PC-9 (cell line): ENCODE measurements at regions not wholly inside any gene's neighbourhood (a gene's known extent, or its start where the extent isn't known, plus 50 kb on each side); places are given as distances from the start of the nearest gene placed in this dataset.

Experiments used
- BruUV-seq: library from RNA; stranded (reverse); fragments of 400-500 nt; replicated peaks from 2 replicates; lab custom pipeline; 2021; lab: Mats Ljungman, UMichigan
- CTCF ChIA-PET: fragments of 300-600 bp; sonication (Branson Sonifier 250); formaldehyde crosslinking; loops from one replicate; lab custom pipeline; 2022; ENCODE audit warnings: antibody characterized with exemption; lab: Charles Lee
- POLR2A ChIA-PET: fragments of 300-600 bp; sonication (Branson Sonifier 250); formaldehyde crosslinking; loops from one replicate; lab custom pipeline; 2022; ENCODE audit warnings: antibody characterized with exemption; ENCODE audit not compliant: unreplicated experiment; lab: Charles Lee
- DNase-seq, 2 experiments: peaks; one replicate each; pipeline versions ENCODE4 v3.0.0 to v3.0.0-alpha.2; 2015 to 2022; ENCODE audit warnings: mixed read lengths in 1 of 2
- H2AFZ ChIP-seq: fragments of 200-600 bp; sonication (generic); 2 replicates; pipeline ENCODE4 v1.8.1; 2017; ENCODE audit warnings: antibody characterized with exemption
- H3F3A ChIP-seq: fragments of 200-600 bp; sonication (generic); 2 replicates; pipeline ENCODE4 v1.8.1; 2017; ENCODE audit warnings: antibody characterized with exemption, mild to moderate bottlenecking, low read depth; ENCODE audit not compliant: insufficient read depth
- H3K27ac ChIP-seq: fragments of 200-600 bp; sonication (generic); 2 replicates; pipeline ENCODE4 v1.6.1; 2016; ENCODE audit warnings: mixed run types
- H3K27me3 ChIP-seq: fragments of 200-600 bp; sonication (generic); 2 replicates; pipeline ENCODE4 v1.6.1; 2016; ENCODE audit warnings: low read depth, mixed run types; ENCODE audit not compliant: insufficient read depth
- H3K36me3 ChIP-seq: fragments of 200-600 bp; sonication (generic); 2 replicates; pipeline ENCODE4 v1.6.1; 2016; ENCODE audit warnings: low read depth, mixed run types
- H3K4me1 ChIP-seq: fragments of 200-600 bp; sonication (generic); replicated peaks from 2 replicates; pipeline ENCODE4 v1.6.1; 2016; ENCODE audit warnings: mixed run types; ENCODE audit not compliant: insufficient read depth
- H3K4me2 ChIP-seq: fragments of 200-600 bp; sonication (generic); 2 replicates; pipeline ENCODE4 v1.6.1; 2017; ENCODE audit warnings: mixed run types
- H3K4me3 ChIP-seq: fragments of 200-600 bp; sonication (generic); 2 replicates; pipeline ENCODE4 v1.6.1; 2016; ENCODE audit warnings: mixed run types
- H3K79me2 ChIP-seq: fragments of 200-600 bp; sonication (generic); 2 replicates; pipeline ENCODE4 v1.6.1; 2017; ENCODE audit warnings: low read depth, mixed run types
- H3K9me2 ChIP-seq: fragments of 200-600 bp; sonication (generic); 2 replicates; pipeline ENCODE4 v1.8.1; 2017; ENCODE audit warnings: mild to moderate bottlenecking; ENCODE audit not compliant: insufficient read depth
- H3K9me3 ChIP-seq: fragments of 200-600 bp; sonication (generic); 2 replicates; pipeline ENCODE4 v1.8.1; 2016; ENCODE audit warnings: low read depth; ENCODE audit not compliant: insufficient read depth
- H4K20me1 ChIP-seq: fragments of 200-600 bp; sonication (generic); 2 replicates; pipeline ENCODE4 v1.8.1; 2017; ENCODE audit not compliant: insufficient read depth
- CTCF ChIP-seq: fragments of 200-600 bp; sonication (generic); conservative IDR thresholded peaks from 2 replicates; pipeline ENCODE4 v1.6.1; 2017; ENCODE audit warnings: mixed run types, antibody characterized with exemption, mild to moderate bottlenecking, moderate library complexity
- EZH2 ChIP-seq: fragments of 200-600 bp; sonication (generic); IDR thresholded peaks from 2 replicates; pipeline ENCODE4 v1.8.0; 2017; ENCODE audit warnings: antibody characterized with exemption, low read depth
- intact Hi-C: fragments of 100-400 bp; cut with micrococcal nuclease; formaldehyde crosslinking; loops from one replicate; pipeline ENCODE4 v1.10.0; 2022; ENCODE audit not compliant: unreplicated experiment

GRCh38 chr18:78637442-78638402 lies 341.9 kb upstream of the SALL3 start:
- Histone ChIP-seq H3K27me3 (peaks cover 44% of the 10 kb centered on the region), H3K4me1 (no peaks in the 10 kb centered on the region), H3K27ac (no peak overlapping the region), H3K9me3 (0 out of 2 replicates have a peak, but pooled peaks cover 2% of the 10 kb centered on the region), H2AFZ (no peak overlapping the region), H3K79me2 (no peaks in the 10 kb centered on the region), H3K9me2 (no peaks in the 10 kb centered on the region), H3K4me3 (no peak overlapping the region), H3F3A (peaks cover 6% of the 10 kb centered on the region; the same call in 1 of the 2 replicates), H3K36me3 (no peaks in the 10 kb centered on the region), H4K20me1 (no peaks in the 10 kb centered on the region), H3K4me2 (no peak overlapping the region)
- ChIA-PET POLR2A (no interaction called here), CTCF (no interaction called here)
- TF ChIP-seq CTCF = no peak
- TF ChIP-seq EZH2 = no peak
- BruUV-seq = no TSS peak
- no peak for DNase-seq
- intact Hi-C loops = no loop called here

GRCh38 chr18:78639006-78639950 lies 340.3 kb upstream of the SALL3 start:
- no TSS peak for BruUV-seq
- CTCF ChIA-PET = no interaction called here

More at GRCh38 chr18:78639006-78639950, 340.3 kb upstream of the SALL3 start:
- Histone ChIP-seq H3K4me3 (no peak overlapping the region), H4K20me1 (no peaks in the 10 kb centered on the region), H3K27me3 (peaks cover 54% of the 10 kb centered on the region), H3K79me2 (no peaks in the 10 kb centered on the region), H3K9me3 (0 out of 2 replicates have a peak, but pooled peaks cover 2% of the 10 kb centered on the region), H3K4me1 (no peaks in the 10 kb centered on the region), H3K36me3 (no peaks in the 10 kb centered on the region), H3F3A (peaks cover 6% of the 10 kb centered on the region; the same call in 1 of the 2 replicates), H2AFZ (no peak overlapping the region), H3K9me2 (no peaks in the 10 kb centered on the region), H3K27ac (no peak overlapping the region), H3K4me2 (no peak overlapping the region)
- DNase-seq = no peak
- TF ChIP-seq EZH2 (no peak), CTCF (no peak)
- POLR2A ChIA-PET = no interaction called here
- intact Hi-C loops = no loop called here
